ENCODE measurements at regions not wholly inside any gene's neighbourhood (a gene's known extent, or its start where the extent isn't known, plus 50 kb on each side); places are given as distances from the start of the nearest gene placed in this dataset.

- H3K27ac ChIP-seq (ENCODE audit: low read length) = no peak overlapping the region
These were observed 304.5 kb downstream of the HAPSTR1 start for GRCh38 chr16:9395958-9396359.

GRCh38 chr16:9399573-9399972 lies 308.1 kb downstream of the HAPSTR1 start:
- Histone ChIP-seq H3K4me2 (ENCODE audit: insufficient read depth, low read length) (no peak overlapping the region), H3K4me1 (ENCODE audit: insufficient read depth, low read length) (no peaks in the 10 kb centered on the region), H3K79me2 (ENCODE audit: insufficient read depth, low read length) (no peaks in the 10 kb centered on the region), H4K20me1 (ENCODE audit: insufficient read depth, low read length) (no peaks in the 10 kb centered on the region), H3K27ac (ENCODE audit: low read length) (no peak overlapping the region), H2AFZ (ENCODE audit: low read depth, low read length) (no peak overlapping the region), H3K27me3 (ENCODE audit: insufficient read depth, low read length, poor library complexity) (no peaks in the 10 kb centered on the region), H3K9ac (ENCODE audit: low read depth, low read length) (no peak overlapping the region), H3K9me3 (ENCODE audit: insufficient read depth, low read length, severe bottlenecking) (no peaks in the 10 kb centered on the region), H3K4me3 (ENCODE audit: low read depth in 1 of 2, low read length in 2 of 2) (no peak overlapping the region), H3K36me3 (ENCODE audit: insufficient read depth, low read length) (no peaks in the 10 kb centered on the region)
- TF ChIP-seq EZH2 (IDR thresholded peaks at IDR 0.05; ENCODE audit: borderline replicate concordance, low read depth, low read length, severe bottlenecking) (no peak), CTCF (IDR thresholded peaks at IDR 0.05; ENCODE audit: borderline replicate concordance, extremely low read depth, low read length, poor library complexity, severe bottlenecking) (no peak)
- DNase-seq (no peak), ATAC-seq (ENCODE audit: insufficient read depth, low read depth) (no peak)

More at GRCh38 chr16:9395958-9396359, 304.5 kb downstream of the HAPSTR1 start:
- Histone ChIP-seq H3K9me3 (ENCODE audit: insufficient read depth, low read length, severe bottlenecking) (no peaks in the 10 kb centered on the region), H3K4me1 (ENCODE audit: insufficient read depth, low read length) (no peaks in the 10 kb centered on the region), H3K9ac (ENCODE audit: low read depth, low read length) (no peak overlapping the region), H3K4me3 (ENCODE audit: low read depth in 1 of 2, low read length in 2 of 2) (no peak overlapping the region), H3K79me2 (ENCODE audit: insufficient read depth, low read length) (no peaks in the 10 kb centered on the region), H3K4me2 (ENCODE audit: insufficient read depth, low read length) (no peak overlapping the region), H2AFZ (ENCODE audit: low read depth, low read length) (no peak overlapping the region), H3K27me3 (ENCODE audit: insufficient read depth, low read length, poor library complexity) (no peaks in the 10 kb centered on the region), H3K36me3 (ENCODE audit: insufficient read depth, low read length) (no peaks in the 10 kb centered on the region), H4K20me1 (ENCODE audit: insufficient read depth, low read length) (no peaks in the 10 kb centered on the region)
- DNase-seq = no peak
- ATAC-seq (ENCODE audit: insufficient read depth, low read depth) = no peak
- TF ChIP-seq CTCF (IDR thresholded peaks at IDR 0.05; ENCODE audit: borderline replicate concordance, extremely low read depth, low read length, poor library complexity, severe bottlenecking) = no peak
- no peak for TF ChIP-seq EZH2 (IDR thresholded peaks at IDR 0.05; ENCODE audit: borderline replicate concordance, low read depth, low read length, severe bottlenecking)

- Histone ChIP-seq H2AFZ (ENCODE audit: low read depth, low read length) (no peak overlapping the region), H3K4me2 (ENCODE audit: insufficient read depth, low read length) (no peak overlapping the region), H3K79me2 (ENCODE audit: insufficient read depth, low read length) (no peaks in the 10 kb centered on the region), H3K9me3 (ENCODE audit: insufficient read depth, low read length, severe bottlenecking) (no peaks in the 10 kb centered on the region), H3K9ac (ENCODE audit: low read depth, low read length) (no peak overlapping the region), H3K27me3 (ENCODE audit: insufficient read depth, low read length, poor library complexity) (no peaks in the 10 kb centered on the region), H3K27ac (ENCODE audit: low read length) (no peak overlapping the region), H4K20me1 (ENCODE audit: insufficient read depth, low read length) (no peaks in the 10 kb centered on the region), H3K4me1 (ENCODE audit: insufficient read depth, low read length) (no peaks in the 10 kb centered on the region), H3K36me3 (ENCODE audit: insufficient read depth, low read length) (no peaks in the 10 kb centered on the region), H3K4me3 (ENCODE audit: low read depth in 1 of 2, low read length in 2 of 2) (no peak overlapping the region)
- DNase-seq = no peak
- ATAC-seq (ENCODE audit: insufficient read depth, low read depth) = no peak
- TF ChIP-seq CTCF (IDR thresholded peaks at IDR 0.05; ENCODE audit: borderline replicate concordance, extremely low read depth, low read length, poor library complexity, severe bottlenecking) (no peak), EZH2 (IDR thresholded peaks at IDR 0.05; ENCODE audit: borderline replicate concordance, low read depth, low read length, severe bottlenecking) (no peak)
These were observed 309.7 kb downstream of the HAPSTR1 start for GRCh38 chr16:9401173-9401572.

All from DND-41 (cell line).